Glomerular visceral epithelial cell (primary cell): ENCODE measurements at regions not wholly inside any gene's neighbourhood (a gene's known extent, or its start where the extent isn't known, plus 50 kb on each side); places are given as distances from the start of the nearest gene placed in this dataset.

Experiments used
- DNase-seq: peaks from one replicate; pipeline ENCODE4 v3.0.0-alpha.2; 2016; ENCODE audit errors: extremely low spot score

- DNase-seq = no peak
Observed at GRCh38 chr11:70725739-70726138, 327.4 kb downstream of the CTTN start.

GRCh38 chr11:70727021-70727420 lies 328.7 kb downstream of the CTTN start:
- DNase-seq = no peak

GRCh38 chr11:70727899-70728620 lies 329.7 kb downstream of the CTTN start:
- no peak for DNase-seq

GRCh38 chr11:70729949-70730348 lies 331.6 kb downstream of the CTTN start:
- no peak for DNase-seq

GRCh38 chr11:70730411-70730810 lies 332.1 kb downstream of the CTTN start:
- DNase-seq = no peak

GRCh38 chr11:70731271-70732022 lies 333.1 kb downstream of the CTTN start:
- DNase-seq = no peak

- no peak for DNase-seq
Observed at GRCh38 chr11:70732023-70732880, 333.9 kb downstream of the CTTN start.

- DNase-seq = no peak
Observed at GRCh38 chr11:70732881-70733196, 334.5 kb downstream of the CTTN start.

- DNase-seq = no peak
Observed at GRCh38 chr11:70733327-70734325, 335.3 kb downstream of the CTTN start.

- DNase-seq = no peak
Observed at GRCh38 chr11:70734379-70734778, 336.1 kb downstream of the CTTN start.

GRCh38 chr11:70734911-70735310 lies 336.6 kb downstream of the CTTN start:
- DNase-seq = no peak

GRCh38 chr11:70735976-70736375 lies 337.6 kb downstream of the CTTN start:
- DNase-seq = no peak

- DNase-seq = no peak
Observed at GRCh38 chr11:70736461-70736860, 338.1 kb downstream of the CTTN start.

- no peak for DNase-seq
Observed at GRCh38 chr11:70736937-70737640, 338.8 kb downstream of the CTTN start.

GRCh38 chr11:70737816-70738630 lies 339.7 kb downstream of the CTTN start:
- DNase-seq = no peak

- DNase-seq = no peak
Observed at GRCh38 chr11:70738661-70739060, 340.3 kb downstream of the CTTN start.

- DNase-seq = no peak
Observed at GRCh38 chr11:70739091-70739490, 340.8 kb downstream of the CTTN start.

- DNase-seq = no peak
Observed at GRCh38 chr11:70739811-70740487, 341.6 kb downstream of the CTTN start.

GRCh38 chr11:70740488-70740851 lies 342.1 kb downstream of the CTTN start:
- no peak for DNase-seq
